Parathyroid adenoma (tissue), 2 donors: ENCODE measurements at regions not wholly inside any gene's neighbourhood (a gene's known extent, or its start where the extent isn't known, plus 50 kb on each side); places are given as distances from the start of the nearest gene placed in this dataset.

Experiments
- H2AFZ ChIP-seq: fragments of 300-600 bp; sonication (generic); one replicate; pipeline ENCODE4 v1.7.0; 2017; ENCODE audit warnings: antibody characterized with exemption, mild to moderate bottlenecking
- H3K27ac ChIP-seq: fragments of 300-600 bp; sonication (generic); one replicate; pipeline ENCODE4 v1.7.0; 2017
- H3K27me3 ChIP-seq: fragments of 300-600 bp; sonication (generic); one replicate; pipeline ENCODE4 v1.7.0; 2017; ENCODE audit warnings: low read length; ENCODE audit not compliant: control insufficient read depth, insufficient read depth
- H3K36me3 ChIP-seq: fragments of 300-600 bp; sonication (generic); one replicate; pipeline ENCODE4 v1.7.0; 2017; ENCODE audit warnings: low read length; ENCODE audit not compliant: control insufficient read depth, insufficient read depth
- H3K4me1 ChIP-seq: fragments of 300-600 bp; sonication (generic); one replicate; pipeline ENCODE4 v1.7.0; 2017; ENCODE audit warnings: control low read depth
- H3K4me2 ChIP-seq: fragments of 300-600 bp; sonication (generic); one replicate; pipeline ENCODE4 v1.7.0; 2017; ENCODE audit warnings: low read length
- H3K4me3 ChIP-seq: fragments of 300-600 bp; sonication (generic); one replicate; pipeline ENCODE4 v1.7.0; 2017; ENCODE audit warnings: low read depth, low read length
- H3K79me2 ChIP-seq: fragments of 300-600 bp; sonication (generic); one replicate; pipeline ENCODE4 v1.7.0; 2017; ENCODE audit warnings: control low read depth
- H3K9ac ChIP-seq: fragments of 300-600 bp; sonication (generic); one replicate; pipeline ENCODE4 v1.7.0; 2017; ENCODE audit warnings: mild to moderate bottlenecking
- H3K9me3 ChIP-seq: fragments of 300-600 bp; sonication (generic); one replicate; pipeline ENCODE4 v1.7.0; 2017; ENCODE audit warnings: low read length; ENCODE audit not compliant: control insufficient read depth
- CTCF ChIP-seq: fragments of 300-600 bp; sonication (generic); IDR thresholded peaks from one replicate; pipeline ENCODE4 v1.7.0; 2017; ENCODE audit warnings: antibody characterized with exemption, mild to moderate bottlenecking
- donor health status: primary hyperparathyroidism.

- no peak overlapping the region for H3K4me2 ChIP-seq
- no peak overlapping the region for H3K4me3 ChIP-seq
Measured at GRCh38 chr4:153107246-153107645, 97.0 kb upstream of the TRIM2 start.

DNA sequence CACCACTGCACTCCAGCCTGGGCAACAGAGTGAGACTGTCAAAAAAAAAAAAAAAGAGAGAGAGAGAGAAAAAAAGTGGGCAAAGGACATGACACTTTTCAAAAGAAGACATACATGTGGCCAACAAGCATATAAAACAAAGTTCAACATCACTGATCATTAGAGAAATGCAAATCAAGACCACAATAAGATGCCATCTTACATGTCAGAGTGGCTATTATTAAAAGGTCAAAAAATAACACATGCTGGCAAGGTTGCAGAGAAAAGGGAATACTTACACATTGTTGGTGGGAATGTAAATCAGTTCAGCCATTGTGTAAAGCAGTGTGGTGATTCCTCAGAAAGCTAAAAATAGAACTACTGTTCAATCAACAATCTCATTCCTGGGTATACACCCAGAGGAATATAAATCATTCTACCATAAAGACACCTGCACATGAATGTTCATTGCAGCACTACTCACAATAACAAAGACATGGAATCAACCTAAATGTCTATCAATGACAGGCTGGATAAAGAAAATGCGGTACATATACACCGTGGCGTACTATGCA lies 94.9 kb upstream of the TRIM2 start:
- peaks cover 16% of the 10 kb centered on the region for H3K4me1 ChIP-seq
- no peaks in the 10 kb centered on the region for H3K27me3 ChIP-seq
- H3K4me3 ChIP-seq: no peak overlapping the region
- no peak overlapping the region for H3K4me2 ChIP-seq
- H2AFZ ChIP-seq: no peak overlapping the region
- H3K36me3 ChIP-seq: no peaks in the 10 kb centered on the region
- H3K79me2 ChIP-seq: no peaks in the 10 kb centered on the region
- no peak for TF ChIP-seq CTCF
- H3K9ac ChIP-seq: no peak overlapping the region
- no peaks in the 10 kb centered on the region for H3K9me3 ChIP-seq
- H3K27ac ChIP-seq: no peak overlapping the region

More at GRCh38 chr4:153107246-153107645, 97.0 kb upstream of the TRIM2 start:
- Histone ChIP-seq H3K4me1 (peaks cover 9% of the 10 kb centered on the region), H3K9me3 (no peaks in the 10 kb centered on the region), H3K79me2 (no peaks in the 10 kb centered on the region), H3K9ac (no peak overlapping the region), H3K27ac (no peak overlapping the region), H2AFZ (no peak overlapping the region), H3K27me3 (no peaks in the 10 kb centered on the region), H3K36me3 (no peaks in the 10 kb centered on the region)
- TF ChIP-seq CTCF: no peak

- H3K9ac ChIP-seq: no peak overlapping the region
- no peak for TF ChIP-seq CTCF
- peak overlapping the region; percentile 98 for H3K27ac ChIP-seq
- H3K27me3 ChIP-seq: no peaks in the 10 kb centered on the region
- peaks cover 16% of the 10 kb centered on the region for H3K4me1 ChIP-seq
- no peaks in the 10 kb centered on the region for H3K36me3 ChIP-seq
- no peak overlapping the region for H3K4me2 ChIP-seq
- H3K4me3 ChIP-seq: no peak overlapping the region
- H2AFZ ChIP-seq: peak overlapping the region; percentile 66
- H3K79me2 ChIP-seq: no peaks in the 10 kb centered on the region
- no peaks in the 10 kb centered on the region for H3K9me3 ChIP-seq
Measured at GRCh38 chr4:153110739-153111138, 93.5 kb upstream of the TRIM2 start.

DNA sequence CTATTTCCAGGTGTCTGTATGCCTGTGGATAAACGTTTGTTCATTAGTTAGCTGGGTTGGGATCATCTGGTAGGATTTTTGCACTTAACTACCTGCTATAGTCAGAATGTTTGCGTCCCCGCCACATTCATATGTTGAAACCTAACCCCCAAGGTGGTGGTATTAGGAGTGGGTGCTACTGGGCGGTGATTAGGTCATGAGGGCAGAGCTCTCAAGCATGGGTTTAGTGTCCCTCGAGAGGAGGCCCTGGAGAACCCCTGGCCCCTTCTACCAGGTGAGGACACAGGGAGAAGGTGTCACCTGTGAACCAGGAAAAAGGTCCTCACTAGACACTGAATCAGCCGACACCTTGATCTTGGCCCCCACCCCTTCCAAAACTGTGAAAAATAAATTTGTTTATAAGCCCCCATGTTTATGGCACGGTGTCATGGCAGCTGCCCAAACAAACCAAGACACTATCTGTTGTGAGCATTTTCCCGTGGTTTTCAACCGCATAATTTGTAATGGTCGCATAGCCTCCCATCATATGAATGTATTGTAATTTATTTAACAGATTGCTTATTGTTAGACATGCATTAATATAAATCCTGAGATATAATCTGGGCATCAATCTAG lies 92.7 kb upstream of the TRIM2 start:
- Histone ChIP-seq H3K27ac (peak overlapping the region; percentile 98), H3K27me3 (no peaks in the 10 kb centered on the region), H2AFZ (peak overlapping the region; percentile 66), H3K79me2 (no peaks in the 10 kb centered on the region), H3K36me3 (no peaks in the 10 kb centered on the region), H3K9me3 (no peaks in the 10 kb centered on the region), H3K9ac (no peak overlapping the region), H3K4me1 (peaks cover 19% of the 10 kb centered on the region), H3K4me3 (no peak overlapping the region), H3K4me2 (no peak overlapping the region)
- TF ChIP-seq CTCF: no peak

- Histone ChIP-seq H3K9ac (no peak overlapping the region), H2AFZ (peak overlapping the region; percentile 66), H3K79me2 (no peaks in the 10 kb centered on the region), H3K27me3 (no peaks in the 10 kb centered on the region), H3K27ac (peak overlapping the region; percentile 98), H3K4me2 (no peak overlapping the region), H3K4me1 (peaks cover 19% of the 10 kb centered on the region), H3K36me3 (no peaks in the 10 kb centered on the region), H3K9me3 (no peaks in the 10 kb centered on the region), H3K4me3 (no peak overlapping the region)
- no peak for TF ChIP-seq CTCF
Measured at GRCh38 chr4:153112041-153112441, 92.2 kb upstream of the TRIM2 start.
